A204.1 (cell line): ENCODE measurements at regions not wholly inside any gene's neighbourhood (a gene's known extent, or its start where the extent isn't known, plus 50 kb on each side); places are given as distances from the start of the nearest gene placed in this dataset.

Experiments
- FAIRE-seq: peaks from 2 replicates; lab custom pipeline; 2012; peaks lifted over from hg19 to GRCh38; lab: Jason Lieb, UNC

DNA sequence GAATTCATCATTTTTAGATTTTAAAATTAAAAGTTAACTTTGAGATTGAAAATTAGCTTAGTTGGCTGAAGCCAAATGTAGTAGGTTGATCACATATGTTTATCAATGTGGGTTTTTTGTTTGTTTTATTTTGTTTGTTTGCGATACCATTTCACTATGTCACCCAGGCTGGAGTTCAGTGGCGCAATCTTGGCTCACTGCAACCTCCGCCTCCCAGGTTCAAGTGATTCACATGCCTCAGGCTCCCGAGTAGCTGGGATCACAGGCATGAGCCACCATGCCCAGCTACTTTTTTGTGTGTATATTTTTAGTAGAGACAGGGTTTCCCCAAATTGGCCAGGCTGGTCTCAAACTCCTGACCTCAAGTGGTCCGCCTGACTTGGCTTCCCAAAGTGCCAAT, 665.7 kb upstream of the SLC10A2 start:
- no peak for FAIRE-seq

DNA sequence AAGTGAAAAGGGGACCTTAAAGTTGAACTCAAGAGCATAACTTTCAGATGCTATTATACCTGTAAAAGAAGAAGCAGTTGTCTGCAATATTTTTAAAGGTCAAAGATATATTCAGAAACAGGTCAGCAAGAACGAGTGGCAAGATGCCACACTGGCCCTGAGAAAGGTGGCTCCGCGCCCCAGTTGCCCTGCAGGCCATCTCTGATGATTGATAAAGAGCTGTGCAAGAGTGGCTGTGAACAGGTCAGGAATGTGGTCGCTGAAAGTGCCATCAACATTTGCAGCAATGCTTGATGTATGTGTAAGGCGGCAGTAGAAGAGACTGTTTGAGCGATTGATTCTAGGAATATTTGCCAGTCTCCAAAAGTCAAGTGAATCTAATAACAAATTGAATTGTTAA, 664.2 kb upstream of the SLC10A2 start:
- no peak for FAIRE-seq

DNA sequence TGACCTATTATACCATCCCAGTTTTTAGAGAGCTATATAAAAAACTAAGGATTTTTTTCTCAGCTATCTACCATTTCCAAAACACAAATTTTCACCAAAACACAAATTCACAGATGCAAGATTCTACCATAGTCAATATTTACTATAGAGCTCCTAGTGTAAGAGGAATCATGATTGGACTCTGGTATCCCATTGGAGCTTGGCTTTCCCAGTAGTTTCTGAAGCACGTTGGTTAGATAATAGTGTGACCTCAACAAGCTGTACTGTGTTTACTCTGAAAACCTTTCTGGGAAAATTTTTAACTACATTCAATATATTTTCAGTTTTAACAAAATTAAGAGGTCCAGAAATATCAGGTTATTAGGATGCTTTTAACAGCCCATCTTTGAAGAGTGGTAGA, 660.6 kb upstream of the SLC10A2 start:
- no peak for FAIRE-seq

DNA sequence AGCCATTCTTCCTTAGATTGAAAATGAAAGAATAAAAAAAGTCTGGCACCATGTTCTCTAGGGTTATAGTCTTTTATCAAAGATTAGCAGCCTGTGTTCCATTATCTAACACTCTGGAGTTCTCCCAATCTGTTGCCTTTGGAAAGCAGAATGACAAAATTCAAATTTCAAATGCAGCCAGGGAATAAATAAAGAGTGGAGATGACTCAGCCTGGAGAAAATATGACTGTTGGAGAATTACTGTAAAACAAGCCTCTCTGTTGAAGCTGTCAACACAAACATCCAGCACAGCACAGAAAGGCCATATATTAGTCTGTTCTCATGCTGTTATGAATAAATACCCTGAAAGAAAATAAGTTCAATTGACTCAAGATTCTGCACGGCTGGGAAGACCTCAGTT, 650.5 kb upstream of the SLC10A2 start:
- FAIRE-seq, result no peak

DNA sequence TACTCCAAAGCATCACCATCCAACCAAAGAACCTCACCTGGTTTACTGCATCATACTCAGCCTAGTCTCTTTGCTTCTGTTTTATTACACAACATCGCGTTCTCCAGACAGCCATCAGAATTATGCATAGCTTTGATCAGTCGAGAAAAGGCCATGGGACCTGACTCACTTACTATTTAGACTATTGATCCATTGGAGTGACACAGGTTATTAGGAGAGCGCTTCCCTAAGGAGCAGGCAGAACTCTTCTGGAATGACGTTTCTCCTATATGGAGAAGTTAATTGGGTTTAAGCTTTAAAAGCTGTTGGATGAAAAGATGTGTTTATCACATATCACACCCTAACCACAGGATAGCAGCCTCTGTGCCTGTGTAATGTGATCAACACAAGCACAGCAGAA, 649.1 kb upstream of the SLC10A2 start:
- no peak for FAIRE-seq

DNA sequence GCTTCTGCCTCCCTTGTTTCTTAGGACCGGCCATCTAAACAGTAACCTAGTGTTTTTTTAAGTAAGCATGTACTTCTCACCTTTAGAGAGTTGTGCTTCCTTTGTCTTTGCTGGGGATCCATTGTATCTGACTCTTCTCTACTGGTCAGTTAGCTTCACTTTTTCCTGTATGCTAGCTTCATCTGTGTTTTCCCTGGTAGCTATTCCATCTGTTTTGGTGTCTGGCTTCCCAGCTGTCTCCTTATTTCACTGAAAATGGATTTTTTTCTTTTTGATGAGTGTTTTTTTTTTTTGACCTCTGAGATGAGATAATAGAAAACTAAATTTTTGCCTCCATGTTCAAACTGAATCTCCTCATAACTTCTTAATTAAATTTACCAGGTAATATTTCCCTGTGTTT, 637.0 kb upstream of the SLC10A2 start:
- no peak for FAIRE-seq

DNA sequence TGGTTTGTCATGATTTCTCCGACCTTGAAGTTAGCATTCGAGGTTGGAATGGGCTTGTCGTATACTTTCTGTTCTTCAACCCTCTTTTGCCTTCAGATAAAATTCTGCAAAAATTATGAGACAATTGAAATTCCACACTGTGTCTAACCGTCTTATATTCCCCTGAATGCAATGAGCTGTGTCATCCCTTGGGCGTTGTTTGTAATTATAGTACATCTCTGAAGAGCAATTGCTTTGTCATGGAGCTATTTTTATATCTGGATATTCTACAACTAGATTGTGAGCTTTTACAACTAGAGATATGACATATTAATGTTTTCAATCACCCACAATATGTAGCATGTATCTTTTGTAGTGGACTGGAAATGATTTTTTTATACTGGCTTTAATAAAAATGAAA, 631.8 kb upstream of the SLC10A2 start:
- no peak for FAIRE-seq

DNA sequence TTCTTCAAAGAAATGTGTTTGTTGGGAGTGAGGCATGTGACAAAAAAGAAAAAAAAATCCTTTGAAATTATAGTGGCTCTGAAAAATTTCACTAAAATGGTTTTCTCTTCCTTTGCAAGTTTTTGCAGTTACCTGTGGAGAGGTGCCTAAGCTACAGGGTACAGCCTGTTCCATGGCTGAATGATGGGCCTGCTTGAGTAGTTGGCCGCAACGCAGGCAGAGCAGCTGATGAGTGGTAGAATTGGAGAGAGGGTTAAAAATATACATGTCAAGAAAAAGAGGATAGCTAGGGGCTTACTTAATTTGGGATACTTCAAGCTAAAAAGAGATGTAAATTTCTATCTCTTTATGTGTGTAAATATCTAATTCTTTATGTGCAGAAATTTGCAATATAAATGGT, 629.1 kb upstream of the SLC10A2 start:
- no peak for FAIRE-seq

DNA sequence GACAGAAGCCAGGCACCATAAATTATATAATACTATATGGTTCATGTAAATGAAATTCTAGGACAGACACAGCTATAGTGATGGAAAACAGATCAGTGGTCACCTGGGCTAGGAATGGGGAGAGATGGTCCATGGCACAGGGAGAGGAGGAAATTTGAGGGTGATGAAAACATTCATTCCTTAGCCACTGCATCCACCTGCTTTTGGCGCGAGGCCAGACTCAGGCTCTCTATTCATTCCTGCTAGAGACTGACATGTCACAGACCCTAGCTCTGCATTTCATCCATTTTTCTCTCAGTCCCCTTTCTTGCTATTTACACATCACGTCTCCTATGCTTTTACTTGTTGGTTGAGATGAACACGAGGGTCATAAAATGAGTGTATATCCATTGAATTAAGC, 628.3 kb upstream of the SLC10A2 start:
- no peak for FAIRE-seq

DNA sequence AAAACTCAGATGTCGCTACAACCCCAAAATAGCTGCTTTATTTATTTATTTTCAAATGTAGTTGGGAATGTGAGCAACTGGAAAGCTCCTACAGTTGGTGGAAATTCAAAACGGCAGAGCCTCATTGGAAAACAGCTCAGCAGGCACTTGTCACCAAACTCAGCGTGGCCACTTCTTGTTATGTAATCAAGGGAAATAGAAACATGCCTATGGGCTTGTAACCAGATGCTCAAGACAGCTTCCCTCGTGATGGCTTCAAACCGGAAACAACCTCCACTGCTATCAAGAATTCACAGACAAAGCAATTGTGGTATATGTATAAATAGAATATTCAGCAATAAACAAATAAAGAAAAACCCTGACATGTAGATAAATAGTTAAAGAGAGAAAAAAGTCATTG, 627.8 kb upstream of the SLC10A2 start:
- no peak for FAIRE-seq

DNA sequence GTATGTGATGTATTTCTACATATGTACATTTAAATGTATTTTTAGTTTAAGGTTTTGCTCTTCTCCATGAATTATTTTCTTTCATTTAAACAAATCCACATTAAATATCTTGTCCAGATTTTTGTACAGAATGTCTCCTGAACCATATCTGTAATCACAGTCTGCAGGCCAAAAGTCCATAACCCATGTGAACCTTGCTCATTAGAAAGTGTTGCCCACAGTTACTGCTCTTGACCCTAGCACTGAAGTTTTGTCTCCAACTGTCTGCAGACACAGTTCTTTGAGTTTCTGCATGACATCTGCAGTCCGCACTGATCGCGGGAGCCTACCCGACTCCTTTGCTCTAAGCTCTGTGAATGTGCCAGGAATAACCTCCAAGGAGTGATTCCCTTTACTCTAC, 626.2 kb upstream of the SLC10A2 start:
- FAIRE-seq, result no peak

DNA sequence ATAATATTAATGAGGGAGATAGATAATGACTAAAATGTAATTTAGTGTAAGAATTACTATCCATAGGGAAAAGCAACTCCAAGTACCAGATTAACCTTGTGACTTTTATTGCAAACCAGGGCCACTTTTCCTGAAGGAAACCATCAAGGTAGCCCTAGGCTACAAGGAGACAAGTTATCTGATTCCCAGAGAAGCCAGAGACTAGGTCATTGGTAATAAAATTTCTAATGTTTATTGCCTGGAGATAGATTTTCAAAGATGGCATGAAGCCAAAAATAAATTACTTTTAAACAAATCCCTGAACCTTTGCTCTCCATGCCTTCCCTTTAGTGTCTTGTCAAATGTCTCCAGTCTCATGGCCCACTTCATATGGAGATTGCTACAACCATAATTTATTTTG, 610.1 kb upstream of the SLC10A2 start:
- FAIRE-seq, result no peak

DNA sequence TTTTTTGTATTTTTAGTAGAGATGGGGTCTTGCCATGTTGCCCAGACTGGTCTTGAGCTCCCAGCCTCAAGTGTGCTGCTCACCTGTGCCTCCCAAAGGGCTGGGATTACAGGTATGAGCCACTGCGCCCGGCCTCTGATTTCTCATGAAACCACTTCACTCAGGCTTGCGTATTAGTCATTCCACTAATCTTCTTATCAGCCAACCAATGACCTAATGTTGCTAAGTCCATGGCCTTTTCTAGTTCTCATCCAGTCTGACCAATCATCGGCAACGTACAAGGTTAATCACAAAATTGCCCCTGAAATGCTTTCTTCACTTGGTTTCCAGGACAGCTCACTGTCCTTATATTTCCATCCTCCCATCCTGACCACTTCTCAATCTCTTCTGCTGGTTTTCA, 605.3 kb upstream of the SLC10A2 start:
- FAIRE-seq, result no peak

DNA sequence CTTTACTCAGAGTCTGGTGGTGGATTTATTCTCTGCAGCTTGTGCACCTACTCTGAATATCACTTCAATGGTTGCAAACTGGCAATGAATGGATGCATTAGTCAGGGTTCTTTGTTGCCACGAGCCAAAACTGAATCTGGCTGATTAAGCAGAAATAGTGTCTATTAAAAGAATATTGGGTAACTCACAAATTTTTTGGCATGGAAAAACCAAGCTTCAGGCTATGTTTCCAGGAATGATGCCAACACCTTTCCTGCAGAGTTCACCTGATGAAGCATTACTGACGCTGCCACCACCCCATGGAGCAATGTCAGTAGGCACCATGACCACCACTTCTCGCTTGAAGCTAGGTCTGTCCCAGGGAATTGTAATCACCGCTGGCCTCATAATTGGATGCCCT, 597.8 kb upstream of the SLC10A2 start:
- FAIRE-seq, result no peak

DNA sequence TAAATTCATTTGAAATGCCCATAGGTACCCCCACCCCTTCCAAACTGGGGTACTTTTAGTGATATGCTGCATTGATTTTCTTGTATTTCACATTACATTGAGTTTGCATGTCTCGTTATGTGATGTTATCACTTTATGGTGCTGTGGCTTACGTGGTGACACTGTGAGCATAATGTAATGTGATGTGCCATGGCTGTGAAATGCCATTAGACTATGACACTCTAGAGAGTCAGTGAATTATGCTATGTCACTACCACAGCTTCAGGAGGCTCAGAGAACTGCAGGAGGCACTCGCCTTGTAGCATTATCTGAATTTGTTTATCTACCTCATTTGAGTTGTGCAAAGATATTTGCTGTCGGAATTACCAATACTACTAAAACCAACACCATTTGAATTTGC, 590.1 kb upstream of the SLC10A2 start:
- FAIRE-seq, result no peak

DNA sequence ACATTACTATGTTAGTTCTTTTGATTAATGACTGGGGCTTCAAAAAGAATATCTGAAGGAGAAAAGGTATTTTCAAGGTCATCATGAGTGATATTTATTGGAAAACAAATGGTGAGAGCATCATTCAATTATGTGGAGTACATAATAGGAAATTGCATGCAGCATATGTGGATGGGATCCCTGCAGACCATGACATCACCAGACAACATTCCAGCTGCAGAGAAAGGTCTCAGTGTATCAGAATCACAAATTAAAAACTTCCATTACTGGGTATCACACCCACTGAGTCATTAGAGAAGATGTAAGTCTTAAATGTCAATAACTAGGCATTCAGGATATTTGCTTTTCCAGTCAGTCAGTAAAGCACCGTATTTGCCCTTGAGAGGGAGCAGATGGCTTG, 574.4 kb upstream of the SLC10A2 start:
- no peak for FAIRE-seq

DNA sequence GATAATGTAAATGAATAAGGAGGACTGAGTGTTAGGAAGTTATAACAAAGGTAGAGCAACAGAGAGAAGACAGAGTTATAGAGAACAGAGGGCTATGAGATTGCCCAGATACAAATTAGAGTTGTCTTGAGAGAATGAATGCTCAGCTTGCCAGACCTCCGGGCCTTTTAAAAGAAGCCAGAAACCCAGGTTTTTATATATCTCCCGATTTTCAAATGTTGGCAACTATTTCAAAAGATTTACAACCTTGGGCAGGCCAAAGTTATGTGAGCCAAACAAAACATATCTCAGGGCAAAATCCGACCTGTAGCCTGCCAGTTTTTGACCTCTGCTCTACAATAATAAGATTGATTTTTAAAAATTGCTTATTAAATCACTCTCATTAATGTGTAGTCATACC, 573.1 kb upstream of the SLC10A2 start:
- FAIRE-seq, result no peak

DNA sequence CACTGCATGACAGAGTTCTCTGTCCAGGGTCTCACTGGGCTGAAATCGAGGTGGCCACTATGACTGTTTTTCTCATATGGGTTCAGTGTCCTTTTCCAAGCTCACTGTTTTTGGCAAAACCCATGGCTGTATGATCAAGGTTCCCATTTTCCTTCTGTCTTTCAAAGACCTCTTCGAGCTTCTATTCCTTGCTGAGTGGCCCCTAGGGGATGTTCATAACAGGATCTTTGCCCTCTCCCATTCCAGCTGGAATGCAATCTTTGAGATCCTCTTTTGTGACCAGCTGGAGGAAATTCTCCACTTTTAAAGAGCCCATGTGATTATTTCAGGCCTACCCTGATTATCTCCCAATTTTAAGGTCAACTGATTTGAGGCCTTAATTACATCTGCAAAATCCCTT, 572.5 kb upstream of the SLC10A2 start:
- no peak for FAIRE-seq

DNA sequence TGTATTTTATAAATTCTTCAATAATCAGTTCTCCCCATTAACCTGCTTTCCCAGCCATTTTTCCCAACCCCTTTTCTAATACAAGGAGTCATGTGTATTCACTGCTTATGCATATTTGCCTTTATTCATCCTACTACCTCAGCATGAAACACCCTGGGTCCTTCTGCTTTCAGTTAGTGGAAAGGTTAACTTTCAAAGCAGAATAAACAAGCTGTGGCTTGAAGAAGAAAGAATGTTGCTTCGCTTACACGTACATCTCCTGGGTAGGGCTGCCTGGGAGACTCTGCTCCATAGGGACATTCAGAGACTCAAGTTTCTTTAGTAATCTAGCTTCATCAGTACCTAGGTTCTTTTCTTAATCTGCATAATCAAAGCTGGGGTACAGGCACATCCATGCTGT, 567.8 kb upstream of the SLC10A2 start:
- FAIRE-seq, result no peak

DNA sequence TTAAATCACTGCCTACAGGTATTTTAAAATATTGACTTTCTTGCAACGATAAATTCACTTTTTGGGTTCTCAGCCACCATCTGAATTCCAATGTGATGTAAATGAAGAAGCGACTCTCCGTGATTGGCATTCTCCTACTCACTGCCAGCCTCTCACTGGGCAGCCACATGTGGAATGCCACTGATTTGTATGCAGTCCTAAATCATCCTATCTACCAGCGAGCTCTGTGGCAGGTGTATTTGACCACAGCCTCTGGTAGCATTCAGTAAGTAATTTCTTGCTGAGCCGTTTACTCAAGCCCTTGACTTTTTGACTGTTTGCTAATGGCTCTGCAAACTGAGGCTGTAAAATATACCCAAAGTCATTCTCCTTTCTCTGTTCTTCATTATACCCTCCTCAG, 559.0 kb upstream of the SLC10A2 start:
- no peak for FAIRE-seq

DNA sequence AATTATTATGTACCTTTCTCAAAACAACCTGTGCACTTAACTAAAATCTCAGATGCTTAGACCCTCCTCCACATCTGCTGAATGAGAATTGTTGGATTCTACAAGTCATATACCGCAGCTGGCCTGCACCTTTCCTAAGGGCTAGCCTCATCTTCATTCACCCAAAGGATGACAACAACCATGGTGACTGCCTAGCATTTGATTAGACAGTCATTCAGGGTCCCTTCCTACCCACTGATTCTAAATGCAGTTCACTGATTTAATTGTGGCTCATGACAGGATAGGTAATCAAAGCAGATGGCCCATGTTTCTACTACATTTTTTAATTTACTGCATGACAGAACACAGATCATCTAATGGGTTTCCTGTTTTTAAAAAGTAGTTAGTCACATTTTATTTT, 551.9 kb upstream of the SLC10A2 start:
- FAIRE-seq, result no peak

DNA sequence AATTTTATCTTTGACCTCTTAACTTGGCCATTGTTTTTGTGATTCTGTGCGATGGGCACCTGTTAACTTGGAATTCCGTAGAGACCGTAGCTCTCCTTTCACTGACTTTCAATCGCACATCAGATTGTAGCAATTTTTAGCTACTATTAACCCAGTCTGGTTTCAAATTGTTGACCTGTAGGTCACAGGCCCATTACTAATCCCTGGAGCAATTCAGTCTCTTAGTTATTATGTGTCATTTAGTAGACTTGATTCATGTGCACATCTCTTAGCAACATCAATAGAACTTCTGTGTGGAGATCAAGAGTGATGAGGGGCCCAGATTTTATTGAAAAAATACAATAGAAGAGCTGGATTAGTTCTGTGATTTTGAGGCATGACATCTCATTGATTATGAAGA, 549.6 kb upstream of the SLC10A2 start:
- no peak for FAIRE-seq

DNA sequence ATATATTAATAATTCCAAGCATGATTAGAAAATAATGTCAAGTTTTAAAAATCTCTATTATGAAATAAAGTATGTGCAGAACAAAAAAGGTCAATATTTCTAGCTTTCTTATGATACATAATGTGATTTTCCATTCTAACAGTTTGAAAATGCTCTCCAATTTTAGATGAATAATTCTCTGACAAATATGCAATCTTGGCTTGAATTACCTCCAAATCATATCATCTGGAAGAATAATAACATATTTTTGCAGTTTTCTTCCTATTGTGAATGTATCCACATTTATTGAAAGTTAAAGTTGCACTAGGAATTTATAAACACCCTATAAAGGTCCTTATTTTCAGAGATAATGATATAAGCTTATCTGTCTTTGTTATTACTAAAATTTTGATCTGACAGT, 548.5 kb upstream of the SLC10A2 start:
- no peak for FAIRE-seq

DNA sequence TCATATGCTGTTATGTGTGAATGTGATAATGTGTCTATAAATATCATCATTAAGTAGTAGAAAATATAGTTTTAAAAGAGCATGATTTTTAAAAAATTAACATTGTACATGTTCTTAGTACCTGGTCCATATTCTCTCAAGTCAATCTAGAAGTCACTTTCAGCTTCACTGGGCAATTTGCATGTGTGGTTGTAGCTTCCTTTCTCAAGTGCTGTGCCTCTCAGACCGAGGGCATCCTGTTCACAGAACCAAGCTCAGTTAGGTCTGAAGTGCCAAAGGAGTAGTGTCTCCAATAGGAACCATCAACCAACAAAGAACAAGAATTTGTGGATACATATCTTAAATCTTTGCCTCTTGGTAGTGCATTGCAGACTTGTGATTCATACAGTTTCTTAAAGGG, 541.8 kb upstream of the SLC10A2 start:
- FAIRE-seq, result no peak

DNA sequence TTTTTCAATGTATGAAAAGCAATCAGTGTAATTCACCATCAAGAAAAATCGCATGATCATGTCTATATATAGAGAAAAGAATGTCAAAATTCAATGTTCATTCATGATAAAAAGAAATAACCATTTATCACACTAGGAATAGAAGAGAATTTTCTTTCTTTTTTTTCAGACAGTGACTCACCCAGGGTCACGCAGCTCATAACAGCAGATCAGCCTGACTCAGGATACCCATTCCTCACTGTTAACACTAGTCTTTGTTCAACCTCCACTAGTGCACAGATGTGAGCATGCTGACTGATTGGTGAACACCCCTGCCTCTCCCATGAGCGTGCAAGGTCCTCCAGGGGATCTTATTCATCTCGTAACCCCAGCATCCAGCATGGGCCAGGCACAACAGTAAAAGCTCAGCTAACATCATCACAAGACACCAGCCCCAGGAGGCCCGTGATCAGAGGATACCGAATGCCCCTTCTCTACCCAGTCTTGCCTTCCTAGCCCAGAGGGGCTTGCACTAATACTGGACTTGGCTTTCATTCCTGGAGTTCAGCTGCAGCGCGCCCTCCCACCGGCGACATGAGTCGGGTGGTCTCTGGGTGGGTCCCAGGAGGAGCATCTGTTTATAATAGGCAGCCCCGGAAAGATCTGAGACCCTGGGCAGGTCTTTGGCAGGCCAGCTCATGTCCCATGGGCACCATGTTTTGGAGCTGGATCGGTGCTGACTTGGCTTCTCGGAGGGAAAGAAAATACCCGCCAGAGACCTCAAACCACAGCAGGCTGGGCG, 539.5 kb upstream of the SLC10A2 start:
- no peak for FAIRE-seq
